Activated naive CD8-positive, alpha-beta T cell treated with anti-CD3 and anti-CD28 coated beads, Interleukin-2, amount 50 U/mL, for 16 hours (primary cell): ENCODE measurements at regions not wholly inside any gene's neighbourhood (a gene's known extent, or its start where the extent isn't known, plus 50 kb on each side); places are given as distances from the start of the nearest gene placed in this dataset.

Experiments used
- DNase-seq: peaks from one replicate; pipeline ENCODE4 v3.0.0-alpha.2; 2020; ENCODE audit warnings: low read depth, low spot score

- DNase-seq: no peak
Measured at GRCh38 chr3:157631478-157631877, 128.3 kb upstream of the VEPH1 start.

DNA sequence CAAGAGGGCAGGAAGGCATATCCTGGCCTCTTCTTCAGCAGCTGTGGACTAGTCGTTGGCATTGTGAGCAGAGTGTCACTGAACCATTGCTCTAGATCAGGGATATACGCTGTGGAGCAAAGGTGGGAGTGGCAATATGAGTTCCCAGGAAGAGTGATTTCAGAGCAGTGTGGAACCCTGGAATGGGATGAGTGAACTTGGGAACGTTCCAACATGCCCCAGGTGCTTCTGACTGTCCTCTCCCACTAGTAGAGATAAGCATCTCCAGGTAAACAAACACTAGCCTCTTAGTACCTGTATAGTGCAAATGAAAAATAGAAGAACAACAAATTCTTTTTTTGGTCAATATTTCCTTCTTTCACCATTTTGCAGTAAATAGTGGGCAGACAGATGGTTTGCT is 123.6 kb upstream of the VEPH1 start:
- no peak for DNase-seq

- DNase-seq: no peak
Measured at GRCh38 chr3:157624801-157625200, 121.6 kb upstream of the VEPH1 start.

DNA sequence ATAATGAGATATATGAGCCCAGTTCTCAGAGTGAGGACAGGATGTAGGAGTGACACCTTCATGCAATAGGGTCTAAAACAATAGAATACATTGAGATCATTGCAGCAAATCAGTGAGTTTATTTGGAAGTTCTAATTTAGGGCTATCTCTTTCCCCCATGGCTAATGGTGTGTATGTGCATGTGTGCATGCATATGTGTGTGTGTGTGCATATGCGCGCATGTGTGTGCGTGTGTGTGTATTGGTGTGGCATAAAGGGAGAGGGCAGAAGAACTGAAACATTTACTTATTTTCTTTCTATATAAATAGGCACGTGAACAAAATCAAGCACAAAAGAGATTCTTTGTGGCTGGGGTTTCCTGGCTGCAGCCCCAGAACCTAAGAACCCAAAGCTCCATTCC is 115.7 kb upstream of the VEPH1 start:
- no peak for DNase-seq

DNA sequence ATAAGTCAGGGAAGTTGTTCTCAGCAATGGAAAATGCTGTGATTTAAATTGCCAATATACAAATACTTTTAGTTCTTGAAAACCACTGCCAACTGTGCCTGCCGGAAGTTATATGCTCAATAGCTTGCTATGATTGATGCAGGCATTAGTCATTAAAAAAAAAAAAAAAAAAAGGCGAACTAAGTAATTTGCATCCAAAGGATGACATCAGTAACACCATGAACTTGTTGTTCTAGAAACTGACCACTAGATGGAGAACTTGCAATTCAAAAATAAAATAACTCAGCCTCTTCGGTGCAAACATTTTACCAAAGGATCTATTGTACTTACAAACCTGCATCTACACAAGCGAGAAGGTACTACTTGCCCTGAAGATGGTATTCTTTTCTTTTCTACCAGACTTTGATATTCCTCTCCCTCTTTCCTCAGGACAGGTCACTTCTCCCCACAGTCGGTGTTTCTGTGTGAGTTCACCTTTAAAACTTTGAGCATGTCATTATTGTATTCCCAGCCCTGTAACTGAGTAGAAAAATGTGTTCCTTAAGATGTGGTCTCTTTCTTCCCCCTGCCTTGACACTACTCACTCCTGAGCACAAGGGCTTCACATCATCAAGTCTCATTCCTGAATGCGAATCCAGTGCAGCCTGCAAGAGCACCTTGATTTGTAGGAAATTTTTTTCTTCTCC is 115.0 kb upstream of the VEPH1 start:
- DNase-seq: no peak

DNA sequence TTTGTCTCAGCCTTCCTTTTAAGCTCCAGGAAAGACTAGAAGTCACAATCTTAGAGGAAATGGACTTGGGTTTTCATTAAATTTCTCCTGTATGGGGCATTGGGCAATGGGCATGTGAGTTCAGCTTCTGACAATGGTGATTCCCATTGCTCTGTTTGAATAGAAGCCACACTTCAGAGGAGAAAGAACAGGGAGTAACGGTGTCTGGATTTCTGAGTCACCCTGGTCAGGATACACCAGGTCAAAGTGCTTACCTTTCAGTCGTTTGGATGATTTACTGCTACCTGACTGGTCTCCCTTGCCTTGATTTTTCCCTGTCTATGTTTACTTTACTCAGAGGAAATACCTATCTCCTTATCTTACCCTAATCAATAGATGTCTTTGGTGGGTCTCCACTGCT is 111.7 kb upstream of the VEPH1 start:
- no peak for DNase-seq

DNA sequence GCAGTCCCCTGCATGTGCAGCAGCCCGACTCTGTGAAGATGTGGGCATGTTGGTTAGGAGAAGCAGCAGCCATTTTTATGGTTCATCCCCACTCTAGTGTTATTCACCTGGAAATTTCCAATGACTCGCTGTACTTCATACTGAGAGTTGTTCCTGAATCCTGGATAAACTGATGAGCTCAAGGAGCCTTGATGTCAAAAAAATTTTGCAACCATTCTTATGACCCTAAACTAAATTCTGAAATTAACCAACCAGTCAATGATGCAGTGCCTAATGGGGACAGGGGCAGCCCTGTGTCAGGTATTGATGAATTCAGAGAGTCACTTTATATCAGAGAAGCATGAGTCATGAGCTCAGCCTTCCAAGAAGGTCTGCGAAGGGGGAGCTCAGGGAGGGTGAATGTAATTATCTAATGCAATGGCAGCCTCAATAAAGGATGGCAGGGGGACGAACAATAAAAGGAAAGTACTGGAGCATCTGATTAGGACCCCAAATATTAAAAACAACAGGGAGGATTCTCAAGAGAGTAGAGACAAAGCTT is 108.4 kb upstream of the VEPH1 start:
- DNase-seq: no peak

DNA sequence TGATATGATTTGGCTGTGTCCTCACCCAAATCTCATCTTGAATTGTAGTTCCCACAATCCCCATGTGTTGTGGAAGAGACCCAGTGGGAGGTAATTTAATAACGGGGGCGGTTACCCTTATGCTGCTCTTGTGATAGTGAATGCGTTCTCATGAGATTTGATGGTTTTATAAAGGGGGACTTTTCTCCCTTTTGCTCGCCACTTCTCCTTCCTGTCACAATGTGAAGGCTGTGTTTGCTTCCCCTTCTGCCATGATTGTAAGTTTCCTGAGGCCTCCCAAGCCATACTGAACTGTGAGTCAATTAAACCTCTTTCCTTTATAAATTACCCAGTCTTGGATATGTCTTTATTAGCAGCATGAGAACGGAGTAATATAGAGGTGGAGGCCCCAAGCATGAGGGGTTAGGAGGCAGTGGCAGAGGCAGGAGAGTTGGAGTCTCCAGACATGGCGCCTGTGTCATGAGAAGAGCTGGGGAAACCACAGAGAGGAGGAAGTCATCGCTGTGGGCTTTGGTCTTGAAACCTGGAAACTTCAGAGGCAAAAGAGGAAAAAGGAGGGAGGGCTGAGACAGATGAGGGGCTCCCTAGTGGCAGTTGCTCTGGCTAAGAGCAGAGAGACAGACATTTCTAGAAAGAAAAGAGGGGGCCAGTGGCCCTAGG is 107.8 kb upstream of the VEPH1 start:
- DNase-seq: no peak

GRCh38 chr3:157607826-157608405 is 104.7 kb upstream of the VEPH1 start:
- DNase-seq: no peak

DNA sequence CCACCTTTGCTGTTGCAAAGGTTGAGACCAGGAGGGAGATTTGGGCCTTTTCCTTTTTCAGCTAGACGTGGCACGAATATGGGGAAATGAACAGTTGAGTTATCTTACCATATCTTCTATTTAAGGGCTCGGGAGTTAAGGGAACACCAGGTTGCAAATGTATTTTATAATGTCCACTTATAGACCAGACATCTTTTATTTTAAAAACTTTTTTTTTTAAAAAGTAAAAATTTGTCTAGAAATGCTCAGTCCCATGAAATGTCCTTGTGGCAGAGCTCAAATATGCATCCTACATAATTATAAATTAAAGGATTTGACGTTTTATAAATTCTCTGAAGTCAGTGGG is 103.6 kb upstream of the VEPH1 start:
- DNase-seq: no peak

DNA sequence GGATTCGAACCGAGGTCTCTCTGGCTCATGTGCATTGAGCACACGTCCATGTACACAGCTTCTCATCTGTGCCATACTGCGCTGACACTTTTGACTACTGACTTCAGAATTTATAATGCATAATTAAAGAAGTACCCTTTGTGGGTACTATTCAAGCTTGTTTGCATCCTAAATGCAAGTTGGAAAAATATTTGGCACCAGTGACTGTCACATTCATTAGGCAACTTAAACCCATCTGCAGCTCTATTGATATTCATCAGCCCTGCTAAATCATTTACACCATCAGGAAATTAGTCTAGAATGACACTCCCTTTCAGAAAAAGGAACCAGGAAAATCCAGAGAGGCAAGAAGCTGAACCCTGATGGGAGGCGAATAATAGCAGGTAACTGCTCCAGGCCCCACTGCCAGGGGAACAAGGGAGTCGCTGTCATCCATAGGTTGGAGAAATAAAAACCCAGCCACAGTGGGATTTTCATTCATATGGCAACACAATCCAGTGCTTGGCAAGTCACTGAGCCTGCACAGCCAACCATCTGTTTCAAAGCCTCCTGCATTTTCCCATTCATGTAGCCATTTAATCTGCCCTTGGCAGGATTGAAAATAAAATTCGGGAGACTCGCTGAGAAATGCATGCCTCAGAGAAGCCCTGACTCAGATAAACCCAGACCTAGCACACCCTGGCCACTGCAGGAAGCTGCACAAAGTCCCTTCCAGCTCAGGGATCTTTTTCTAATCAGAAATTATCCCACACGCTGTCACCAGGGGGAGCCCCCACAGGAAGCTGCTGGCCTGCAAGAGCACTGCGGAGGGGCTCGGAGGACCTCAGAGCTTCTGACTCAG is 103.0 kb upstream of the VEPH1 start:
- DNase-seq: peak; percentile 45

DNA sequence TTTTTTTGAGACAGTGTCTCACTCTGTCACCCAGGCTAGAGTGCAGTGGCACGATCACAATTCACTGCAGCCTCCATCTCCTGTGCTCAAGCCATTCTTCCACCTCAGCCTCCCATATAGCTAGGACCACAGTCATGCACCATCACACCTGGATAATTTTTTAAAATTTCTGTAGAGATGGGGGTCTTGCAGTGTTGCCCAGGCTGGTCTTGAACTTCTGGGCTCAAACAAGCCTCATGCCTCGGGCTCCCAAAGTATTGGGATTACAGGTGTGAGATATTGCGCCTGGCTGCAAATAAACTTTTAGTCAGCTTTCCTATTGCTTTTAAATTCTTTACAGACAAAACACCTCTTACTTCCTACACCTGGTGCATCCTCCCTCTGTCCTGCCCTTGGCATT is 102.1 kb upstream of the VEPH1 start:
- no peak for DNase-seq

GRCh38 chr3:157602424-157602823 is 99.2 kb upstream of the VEPH1 start:
- DNase-seq: no peak

GRCh38 chr3:157595259-157595658 is 92.0 kb upstream of the VEPH1 start:
- DNase-seq: no peak

DNA sequence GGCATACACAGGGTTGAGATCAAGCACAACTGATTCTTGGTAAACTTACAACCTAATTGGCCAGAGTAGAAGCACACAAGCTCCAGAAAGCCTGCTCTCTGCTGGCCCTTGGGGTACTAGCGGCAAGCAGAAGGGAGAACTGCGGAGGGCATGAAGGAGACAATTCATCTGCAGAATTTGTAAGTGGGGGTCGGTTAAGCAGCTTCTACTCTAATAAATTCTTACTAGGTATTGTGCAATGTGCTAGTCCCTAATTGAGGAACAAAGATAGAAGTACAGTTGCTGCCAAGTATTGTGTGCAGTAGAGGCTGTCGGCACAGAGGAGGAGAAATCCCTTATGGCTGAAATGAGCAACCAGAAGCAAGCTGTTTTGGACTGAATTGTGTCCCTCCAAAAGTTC is 91.2 kb upstream of the VEPH1 start:
- DNase-seq: no peak

GRCh38 chr3:157592769-157593168 is 89.6 kb upstream of the VEPH1 start:
- no peak for DNase-seq

- no peak for DNase-seq
Measured at GRCh38 chr3:157590273-157590672, 87.1 kb upstream of the VEPH1 start.

DNA sequence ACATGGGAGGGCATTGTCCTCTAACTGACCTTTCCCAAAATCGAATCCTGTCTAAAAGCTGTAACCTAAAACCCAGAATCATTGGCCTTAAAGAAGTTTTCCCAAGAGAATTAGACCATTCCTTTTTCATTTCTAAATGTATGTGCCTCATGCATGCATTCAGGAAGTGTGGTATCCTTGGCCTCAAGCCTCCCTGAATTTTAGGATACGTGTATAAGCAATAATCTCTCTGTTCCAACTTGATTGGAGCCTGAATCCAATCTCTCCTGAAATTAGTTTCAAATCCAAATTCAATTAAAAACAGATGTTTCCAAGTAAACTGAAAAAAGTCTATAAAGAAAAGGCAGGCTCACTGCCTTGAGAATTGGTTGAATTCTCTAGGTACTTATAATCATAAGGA is 86.0 kb upstream of the VEPH1 start:
- DNase-seq: no peak

DNA sequence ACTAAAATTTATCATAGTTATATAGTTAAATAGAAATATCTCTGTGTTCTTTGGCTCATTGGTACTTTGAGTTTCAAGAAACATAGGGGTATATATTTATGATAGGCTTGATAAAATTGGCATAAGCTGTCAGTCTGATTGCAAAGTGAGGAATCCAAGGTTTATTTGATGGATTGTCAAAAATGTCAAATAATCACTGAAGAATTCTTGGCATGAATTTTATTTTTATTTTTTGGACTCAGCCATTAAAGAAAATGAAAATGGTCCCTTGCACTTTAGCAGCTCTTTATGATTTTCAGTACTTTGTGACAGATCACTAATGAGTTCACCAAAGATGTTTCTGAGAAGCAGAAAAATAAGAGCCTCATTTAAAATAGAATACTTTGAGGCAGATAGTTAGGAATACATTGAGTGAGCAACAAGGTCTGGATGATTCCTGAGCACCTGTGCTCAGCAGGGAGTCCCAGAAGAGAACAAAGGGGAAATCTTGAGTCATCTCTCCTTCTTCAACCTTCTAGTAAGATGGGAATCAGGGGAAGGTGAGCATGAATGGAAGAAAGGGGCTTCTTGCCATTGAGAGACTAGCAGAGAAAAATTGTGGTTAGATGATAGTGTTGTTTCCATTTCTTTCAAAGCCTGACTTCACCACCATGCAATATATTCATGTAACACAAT is 85.3 kb upstream of the VEPH1 start:
- no peak for DNase-seq

DNA sequence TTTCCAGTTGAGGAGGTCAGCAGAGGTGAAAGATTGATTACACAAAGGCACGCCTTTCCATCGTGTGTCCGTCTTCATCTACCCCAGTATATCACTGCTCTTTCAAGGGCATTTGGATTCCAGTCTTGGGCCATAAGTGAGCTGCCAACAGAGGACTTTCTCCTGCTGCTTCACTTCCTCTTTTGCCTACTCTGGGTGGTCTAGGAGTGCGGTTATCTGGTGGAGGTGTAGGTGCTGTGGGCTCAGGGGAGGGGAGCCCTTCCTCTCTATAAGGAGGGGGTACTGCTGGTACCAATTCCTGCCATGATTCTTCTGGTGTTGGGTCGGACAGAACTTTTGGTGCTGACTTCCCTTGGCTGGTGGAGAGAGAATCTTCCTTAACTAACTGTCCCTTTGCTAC is 83.1 kb upstream of the VEPH1 start:
- DNase-seq: no peak

GRCh38 chr3:157585386-157585785 is 82.2 kb upstream of the VEPH1 start:
- DNase-seq: no peak

DNA sequence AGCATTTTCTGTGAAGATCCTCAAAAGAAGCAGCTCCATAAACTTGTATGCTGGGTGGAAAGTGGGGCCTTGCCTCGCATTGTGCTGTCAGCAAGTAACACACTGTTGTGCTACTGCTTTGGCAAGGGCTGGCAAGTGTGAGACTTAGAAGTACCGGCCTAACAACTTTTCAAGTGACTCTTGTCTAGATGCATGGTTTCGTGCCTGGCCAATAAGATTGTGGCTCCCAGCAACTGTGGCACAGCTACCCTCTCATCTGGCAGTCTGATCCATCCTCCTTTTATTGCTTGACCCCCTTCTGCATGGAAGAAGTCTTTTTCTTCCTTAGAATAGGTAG is 79.4 kb upstream of the VEPH1 start:
- no peak for DNase-seq
